ENCODE measurements at regions not wholly inside any gene's neighbourhood (a gene's known extent, or its start where the extent isn't known, plus 50 kb on each side); places are given as distances from the start of the nearest gene placed in this dataset.

- TF ChIP-seq, protein P1, sequence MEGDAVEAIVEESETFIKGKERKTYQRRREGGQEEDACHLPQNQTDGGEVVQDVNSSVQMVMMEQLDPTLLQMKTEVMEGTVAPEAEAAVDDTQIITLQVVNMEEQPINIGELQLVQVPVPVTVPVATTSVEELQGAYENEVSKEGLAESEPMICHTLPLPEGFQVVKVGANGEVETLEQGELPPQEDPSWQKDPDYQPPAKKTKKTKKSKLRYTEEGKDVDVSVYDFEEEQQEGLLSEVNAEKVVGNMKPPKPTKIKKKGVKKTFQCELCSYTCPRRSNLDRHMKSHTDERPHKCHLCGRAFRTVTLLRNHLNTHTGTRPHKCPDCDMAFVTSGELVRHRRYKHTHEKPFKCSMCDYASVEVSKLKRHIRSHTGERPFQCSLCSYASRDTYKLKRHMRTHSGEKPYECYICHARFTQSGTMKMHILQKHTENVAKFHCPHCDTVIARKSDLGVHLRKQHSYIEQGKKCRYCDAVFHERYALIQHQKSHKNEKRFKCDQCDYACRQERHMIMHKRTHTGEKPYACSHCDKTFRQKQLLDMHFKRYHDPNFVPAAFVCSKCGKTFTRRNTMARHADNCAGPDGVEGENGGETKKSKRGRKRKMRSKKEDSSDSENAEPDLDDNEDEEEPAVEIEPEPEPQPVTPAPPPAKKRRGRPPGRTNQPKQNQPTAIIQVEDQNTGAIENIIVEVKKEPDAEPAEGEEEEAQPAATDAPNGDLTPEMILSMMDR (IDR thresholded peaks at IDR 0.05; ENCODE audit: poor library complexity): no peak
- TF ChIP-seq EZH2 (IDR thresholded peaks at IDR 0.05; ENCODE audit: borderline replicate concordance) (no peak), EZH2phosphoT487 (IDR thresholded peaks at IDR 0.05; ENCODE audit: low read depth, severe bottlenecking, unreplicated experiment) (no peak)
Measured at GRCh38 chr5:60494635-60495034, 205.3 kb downstream of the DEPDC1B start.
